ENCODE measurements at regions not wholly inside any gene's neighbourhood (a gene's known extent, or its start where the extent isn't known, plus 50 kb on each side); places are given as distances from the start of the nearest gene placed in this dataset.

DNA sequence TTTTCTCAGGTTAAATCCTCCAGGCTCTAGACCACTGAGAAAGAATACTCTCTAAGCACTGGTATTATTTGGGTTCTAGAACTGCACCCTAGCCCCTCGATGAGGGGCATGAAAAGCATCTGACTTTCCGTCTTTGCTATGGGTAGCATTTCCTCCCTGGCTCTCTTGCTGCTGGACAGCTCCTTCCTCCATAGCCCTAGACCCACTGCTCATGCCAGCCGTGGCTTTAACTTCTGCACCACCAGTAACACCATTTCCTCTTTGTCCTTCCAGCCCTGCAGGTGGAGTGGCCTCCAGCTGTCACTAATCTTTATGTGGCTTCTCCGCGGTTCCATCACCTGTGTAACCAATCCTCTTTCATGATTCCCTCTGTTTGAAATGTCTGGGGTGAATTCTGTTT lies 194.9 kb downstream of the SCP2D1 start:
- H3F3A ChIP-seq (ENCODE audit: low read depth): no peaks in the 10 kb centered on the region
- TF ChIP-seq CTCF (conservative IDR thresholded peaks at IDR 0.05; ENCODE audit: low read length) (no peak), EZH2phosphoT487 (IDR thresholded peaks at IDR 0.05; ENCODE audit: borderline replicate concordance) (no peak)
- H2AFZ ChIP-seq (ENCODE audit: low read length): no peak overlapping the region
- no peaks in the 10 kb centered on the region for H3K9me2 ChIP-seq (replicated peaks; ENCODE audit: low read depth, low read length)
- H3K27me3 ChIP-seq (ENCODE audit: insufficient read depth, low read length, poor library complexity, severe bottlenecking): no peaks in the 10 kb centered on the region
- H4K20me1 ChIP-seq (ENCODE audit: insufficient read depth, low read length, poor library complexity, severe bottlenecking): no peaks in the 10 kb centered on the region
- H3K4me3 ChIP-seq (ENCODE audit: low read length, poor library complexity, severe bottlenecking): no peak overlapping the region
- H3K9ac ChIP-seq (ENCODE audit: low read depth, low read length, poor library complexity, severe bottlenecking): no peak overlapping the region
- H3K36me3 ChIP-seq (ENCODE audit: insufficient read depth, low read length): no peaks in the 10 kb centered on the region
- no peaks in the 10 kb centered on the region for H3K4me1 ChIP-seq (ENCODE audit: insufficient read depth, low read length, poor library complexity, severe bottlenecking)
- H3K4me2 ChIP-seq (ENCODE audit: low read depth, low read length, poor library complexity, severe bottlenecking): no peak overlapping the region
- H3K79me2 ChIP-seq (ENCODE audit: insufficient read depth, low read length): no peaks in the 10 kb centered on the region
- H3K9me3 ChIP-seq (ENCODE audit: insufficient read depth, low read depth, low read length): no peaks in the 10 kb centered on the region

DNA sequence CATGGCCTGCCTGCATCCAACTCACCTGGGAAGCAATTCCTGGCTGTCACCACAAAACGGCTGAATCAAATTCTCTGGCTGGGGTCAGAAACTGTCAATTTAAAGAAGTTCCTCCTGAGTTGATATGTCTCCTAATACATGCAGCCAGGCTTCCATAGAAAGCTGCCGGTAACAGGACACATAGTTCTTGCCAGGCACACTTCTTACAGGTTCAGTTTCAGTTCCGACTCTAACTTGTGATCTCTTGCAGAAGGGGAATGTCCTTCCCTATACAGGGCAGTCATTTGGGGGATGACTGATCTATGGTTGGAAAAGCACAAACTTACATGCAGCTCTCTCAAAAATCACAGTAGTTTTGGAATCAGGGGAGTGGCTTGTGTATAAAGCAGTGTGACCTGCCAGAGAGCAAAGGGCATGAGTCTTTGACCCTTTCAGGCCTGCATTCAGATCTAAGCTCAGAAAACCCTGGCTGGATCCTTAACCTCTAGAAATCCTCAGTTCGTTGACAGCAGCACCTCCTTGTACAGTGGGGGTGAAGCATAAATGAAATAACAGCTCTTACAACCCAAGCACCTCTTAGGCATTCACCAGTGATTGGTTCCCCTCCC lies 195.6 kb downstream of the SCP2D1 start:
- Histone ChIP-seq H3K36me3 (ENCODE audit: insufficient read depth, low read length) (no peaks in the 10 kb centered on the region), H4K20me1 (ENCODE audit: insufficient read depth, low read length, poor library complexity, severe bottlenecking) (no peaks in the 10 kb centered on the region), H3K4me3 (ENCODE audit: low read length, poor library complexity, severe bottlenecking) (no peak overlapping the region), H3K9me2 (replicated peaks; ENCODE audit: low read depth, low read length) (no peaks in the 10 kb centered on the region), H2AFZ (ENCODE audit: low read length) (no peak overlapping the region), H3K9ac (ENCODE audit: low read depth, low read length, poor library complexity, severe bottlenecking) (no peak overlapping the region), H3F3A (ENCODE audit: low read depth) (no peaks in the 10 kb centered on the region), H3K4me2 (ENCODE audit: low read depth, low read length, poor library complexity, severe bottlenecking) (no peak overlapping the region), H3K79me2 (ENCODE audit: insufficient read depth, low read length) (no peaks in the 10 kb centered on the region), H3K4me1 (ENCODE audit: insufficient read depth, low read length, poor library complexity, severe bottlenecking) (no peaks in the 10 kb centered on the region), H3K9me3 (ENCODE audit: insufficient read depth, low read depth, low read length) (no peaks in the 10 kb centered on the region), H3K27me3 (ENCODE audit: insufficient read depth, low read length, poor library complexity, severe bottlenecking) (no peaks in the 10 kb centered on the region)
- no peak for TF ChIP-seq EZH2phosphoT487 (IDR thresholded peaks at IDR 0.05; ENCODE audit: borderline replicate concordance)

DNA sequence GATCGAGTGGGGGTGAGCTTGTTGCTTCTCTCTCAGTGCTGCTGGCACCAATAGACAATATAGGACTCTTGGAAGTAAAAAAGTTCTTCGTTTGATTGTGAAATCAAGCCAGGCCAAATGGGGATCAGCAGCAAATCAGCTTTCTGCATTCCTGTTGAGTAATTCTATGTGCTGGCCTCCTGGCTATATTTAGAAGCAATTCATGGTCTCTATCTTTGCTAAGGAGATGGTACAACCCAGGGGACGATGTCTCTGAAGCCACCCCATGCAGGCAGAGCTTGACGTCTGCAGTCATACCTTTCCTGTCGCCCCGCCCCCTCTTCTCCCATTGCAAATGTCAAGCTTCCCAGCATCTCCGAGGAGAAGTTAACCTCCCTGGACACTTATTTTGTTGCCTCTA lies 199.1 kb downstream of the SCP2D1 start:
- H3K4me1 ChIP-seq (ENCODE audit: insufficient read depth, low read length, poor library complexity, severe bottlenecking): no peaks in the 10 kb centered on the region
- H3K79me2 ChIP-seq (ENCODE audit: insufficient read depth, low read length): no peaks in the 10 kb centered on the region
- H2AFZ ChIP-seq (ENCODE audit: low read length): no peak overlapping the region
- TF ChIP-seq CTCF (conservative IDR thresholded peaks at IDR 0.05; ENCODE audit: low read length) (no peak), EZH2phosphoT487 (IDR thresholded peaks at IDR 0.05; ENCODE audit: borderline replicate concordance) (no peak)
- H3K9me3 ChIP-seq (ENCODE audit: insufficient read depth, low read depth, low read length): no peaks in the 10 kb centered on the region
- no peak overlapping the region for H3K4me3 ChIP-seq (ENCODE audit: low read length, poor library complexity, severe bottlenecking)
- no peak overlapping the region for H3K9ac ChIP-seq (ENCODE audit: low read depth, low read length, poor library complexity, severe bottlenecking)
- no peaks in the 10 kb centered on the region for H3K9me2 ChIP-seq (replicated peaks; ENCODE audit: low read depth, low read length)
- H3K27me3 ChIP-seq (ENCODE audit: insufficient read depth, low read length, poor library complexity, severe bottlenecking): no peaks in the 10 kb centered on the region
- no peaks in the 10 kb centered on the region for H4K20me1 ChIP-seq (ENCODE audit: insufficient read depth, low read length, poor library complexity, severe bottlenecking)
- H3K36me3 ChIP-seq (ENCODE audit: insufficient read depth, low read length): no peaks in the 10 kb centered on the region
- H3K4me2 ChIP-seq (ENCODE audit: low read depth, low read length, poor library complexity, severe bottlenecking): no peak overlapping the region
- no peaks in the 10 kb centered on the region for H3F3A ChIP-seq (ENCODE audit: low read depth)

DNA sequence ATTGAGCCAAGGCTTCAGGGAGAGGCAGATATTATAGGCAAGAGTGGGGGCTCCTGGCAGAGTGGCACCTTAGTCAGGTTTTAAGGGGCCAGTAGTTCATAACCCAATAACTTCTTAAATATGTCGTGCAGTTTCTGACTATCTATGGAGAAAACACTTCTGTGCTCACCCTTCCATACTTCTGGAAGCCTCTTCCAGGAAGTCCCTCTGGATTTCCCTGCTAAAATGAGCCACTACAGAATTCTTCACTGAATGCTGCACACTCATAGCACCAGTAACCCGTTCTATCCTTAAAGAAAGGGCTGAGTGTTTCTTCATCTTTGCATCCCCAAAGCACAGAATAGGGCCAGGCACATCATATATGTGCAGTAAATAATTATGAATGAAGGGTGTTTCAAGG lies 198.5 kb upstream of the SLC24A3 start:
- no peaks in the 10 kb centered on the region for H3K27me3 ChIP-seq (ENCODE audit: insufficient read depth, low read length, poor library complexity, severe bottlenecking)
- no peak overlapping the region for H2AFZ ChIP-seq (ENCODE audit: low read length)
- TF ChIP-seq EZH2phosphoT487 (IDR thresholded peaks at IDR 0.05; ENCODE audit: borderline replicate concordance) (no peak), CTCF (conservative IDR thresholded peaks at IDR 0.05; ENCODE audit: low read length) (no peak)

More for the DNA sequence above, 198.5 kb upstream of the SLC24A3 start:
- Histone ChIP-seq H3K4me2 (ENCODE audit: low read depth, low read length, poor library complexity, severe bottlenecking) (no peak overlapping the region), H3K4me3 (ENCODE audit: low read length, poor library complexity, severe bottlenecking) (no peak overlapping the region), H3K9ac (ENCODE audit: low read depth, low read length, poor library complexity, severe bottlenecking) (no peak overlapping the region), H3K9me3 (ENCODE audit: insufficient read depth, low read depth, low read length) (no peaks in the 10 kb centered on the region), H3K79me2 (ENCODE audit: insufficient read depth, low read length) (no peaks in the 10 kb centered on the region), H3K9me2 (replicated peaks; ENCODE audit: low read depth, low read length) (no peaks in the 10 kb centered on the region), H3K4me1 (ENCODE audit: insufficient read depth, low read length, poor library complexity, severe bottlenecking) (no peaks in the 10 kb centered on the region), H3K36me3 (ENCODE audit: insufficient read depth, low read length) (no peaks in the 10 kb centered on the region), H4K20me1 (ENCODE audit: insufficient read depth, low read length, poor library complexity, severe bottlenecking) (no peaks in the 10 kb centered on the region), H3F3A (ENCODE audit: low read depth) (no peaks in the 10 kb centered on the region)

Measured in Loucy (cell line).